Thyroid gland (tissue), 4 donors: ENCODE measurements at regions not wholly inside any gene's neighbourhood (a gene's known extent, or its start where the extent isn't known, plus 50 kb on each side); places are given as distances from the start of the nearest gene placed in this dataset.

Experiments
- DNase-seq, 2 donors: peaks; one replicate each; pipeline ENCODE4 v3.0.0-alpha.2; 2019
- H3K27ac ChIP-seq, 3 donors: fragments of 200-600 bp; sonication (generic); 1 replicate in 2 of 3; 2 replicates in 1 of 3; pipeline ENCODE4 v1.5.1; 2016 to 2019; ENCODE audit warnings: mild to moderate bottlenecking in 1 of 3, moderate library complexity in 1 of 3
- H3K27me3 ChIP-seq: fragments of 200-600 bp; sonication (generic); one replicate; pipeline ENCODE4 v1.5.1; 2019
- H3K36me3 ChIP-seq, 2 donors: fragments of 200-600 bp; sonication (generic); one replicate each; pipeline ENCODE4 v1.5.1; 2016 to 2019
- H3K4me1 ChIP-seq, 2 donors: fragments of 200-600 bp; sonication (generic); one replicate each; pipeline ENCODE4 v1.5.1; 2017 to 2019
- H3K4me3 ChIP-seq, 3 donors: fragments of 200-600 bp; sonication (generic); replicated peaks in 1 of 3; 1 replicate in 2 of 3; 2 replicates in 1 of 3; pipeline ENCODE4 v1.5.1; 2016; ENCODE audit warnings: mild to moderate bottlenecking in 1 of 3
- H3K9me3 ChIP-seq: fragments of 200-600 bp; sonication (generic); one replicate; pipeline ENCODE4 v1.5.1; 2017
- CTCF ChIP-seq, 6 experiments: fragments of 200-600 bp in 3 of 6; fragments of 450-650 bp in 3 of 6; sonication (generic) in 3 of 6; IDR thresholded peaks; one replicate each; pipeline ENCODE4 v1.5.1; 2016 to 2019; ENCODE audit warnings: antibody characterized with exemption in 6 of 6, mild to moderate bottlenecking in 2 of 6, inconsistent platforms in 1 of 6, moderate library complexity in 1 of 6
- POLR2A ChIP-seq, 2 donors: fragments of 450-650 bp; IDR thresholded peaks; one replicate each; pipeline ENCODE4 v1.6.1; 2017; ENCODE audit warnings: antibody characterized with exemption in 2 of 2, mild to moderate bottlenecking in 2 of 2, moderate library complexity in 1 of 2
- WGBS, 2 donors: methylation state at CpG; one replicate each; pipeline ENCODE4 v1.1.5; 2017; 5-methylcytosine and 5-hydroxymethylcytosine counted together
- intact Hi-C: fragments of 100-400 bp; cut with DNase I; formaldehyde crosslinking; loops from one replicate; pipeline ENCODE4 v1.15.1; 2023

GRCh38 chr4:166239354-166239753 lies 366.3 kb downstream of the TLL1 start:
- no peak for DNase-seq

GRCh38 chr4:166252487-166253402 lies 379.7 kb downstream of the TLL1 start:
- no peak overlapping the region for H3K27ac ChIP-seq
- 81 to 83% methylated on average over 4 of the region's 4 CpGs for WGBS, 2 donors
- no peaks in the 10 kb centered on the region for H3K4me1 ChIP-seq
- intact Hi-C loops = no loop called here
- no peaks in the 10 kb centered on the region for H3K9me3 ChIP-seq
- TF ChIP-seq CTCF (IDR thresholded peaks at IDR 0.05) (peak in 1 of 6 experiments; percentile 38), POLR2A (IDR thresholded peaks at IDR 0.05) (no peak)
- H3K27me3 ChIP-seq = no peaks in the 10 kb centered on the region
- no peak overlapping the region for H3K4me3 ChIP-seq
- peak in 1 of 2 donors; percentile 6 for DNase-seq
- H3K36me3 ChIP-seq = no peaks in the 10 kb centered on the region

More at GRCh38 chr4:166239354-166239753, 366.3 kb downstream of the TLL1 start:
- H3K9me3 ChIP-seq = no peaks in the 10 kb centered on the region
- no peak overlapping the region for H3K4me3 ChIP-seq
- no peak overlapping the region for H3K27ac ChIP-seq
- 83 to 84% methylated on average over 4 of the region's 4 CpGs for whole genome bisulfite sequencing, 2 donors
- no peaks in the 10 kb centered on the region for H3K27me3 ChIP-seq
- H3K4me1 ChIP-seq = no peaks in the 10 kb centered on the region
- intact Hi-C loops = no loop called here
- no peaks in the 10 kb centered on the region for H3K36me3 ChIP-seq
- TF ChIP-seq POLR2A (IDR thresholded peaks at IDR 0.05) = no peak
- no peak for TF ChIP-seq CTCF (IDR thresholded peaks at IDR 0.05)

GRCh38 chr4:166257276-166257675 lies 384.2 kb downstream of the TLL1 start:
- Histone ChIP-seq H3K36me3 (no peaks in the 10 kb centered on the region), H3K4me1 (no peaks in the 10 kb centered on the region), H3K4me3 (no peak overlapping the region), H3K27ac (no peak overlapping the region), H3K27me3 (no peaks in the 10 kb centered on the region), H3K9me3 (no peaks in the 10 kb centered on the region)
- intact Hi-C loops = no loop called here
- no peak for DNase-seq
- 85 to 95% methylated on average over 2 of the region's 2 CpGs for WGBS, 2 donors
- no peak for TF ChIP-seq CTCF (IDR thresholded peaks at IDR 0.05)
- no peak for TF ChIP-seq POLR2A (IDR thresholded peaks at IDR 0.05)

GRCh38 chr4:166257891-166258290 lies 384.9 kb downstream of the TLL1 start:
- Histone ChIP-seq H3K4me1 (no peaks in the 10 kb centered on the region), H3K27ac (no peak overlapping the region), H3K36me3 (no peaks in the 10 kb centered on the region), H3K27me3 (no peaks in the 10 kb centered on the region), H3K9me3 (no peaks in the 10 kb centered on the region), H3K4me3 (no peak overlapping the region)
- WGBS, 2 donors = 6 to 21% methylated on average over 4 of the region's 4 CpGs
- intact Hi-C loops = no loop called here
- DNase-seq = no peak
- TF ChIP-seq POLR2A (IDR thresholded peaks at IDR 0.05) = no peak
- no peak for TF ChIP-seq CTCF (IDR thresholded peaks at IDR 0.05)

GRCh38 chr4:166259081-166259480 lies 386.0 kb downstream of the TLL1 start:
- 78% methylated on average over 4 of the region's 4 CpGs for WGBS, 2 donors
- no peak for DNase-seq
- no peaks in the 10 kb centered on the region for H3K27me3 ChIP-seq
- no peaks in the 10 kb centered on the region for H3K4me1 ChIP-seq
- TF ChIP-seq POLR2A (IDR thresholded peaks at IDR 0.05) = no peak
- intact Hi-C loops = no loop called here
- H3K36me3 ChIP-seq = no peaks in the 10 kb centered on the region
- no peaks in the 10 kb centered on the region for H3K9me3 ChIP-seq
- H3K4me3 ChIP-seq = no peak overlapping the region
- no peak overlapping the region for H3K27ac ChIP-seq
